ENCODE measurements at regions not wholly inside any gene's neighbourhood (a gene's known extent, or its start where the extent isn't known, plus 50 kb on each side); places are given as distances from the start of the nearest gene placed in this dataset.
"Not testable (repeated sequence)": the region's sequence is repeated elsewhere in the genome, so short reads cannot be mapped to it uniquely, and the experiment has no call there.

DNA sequence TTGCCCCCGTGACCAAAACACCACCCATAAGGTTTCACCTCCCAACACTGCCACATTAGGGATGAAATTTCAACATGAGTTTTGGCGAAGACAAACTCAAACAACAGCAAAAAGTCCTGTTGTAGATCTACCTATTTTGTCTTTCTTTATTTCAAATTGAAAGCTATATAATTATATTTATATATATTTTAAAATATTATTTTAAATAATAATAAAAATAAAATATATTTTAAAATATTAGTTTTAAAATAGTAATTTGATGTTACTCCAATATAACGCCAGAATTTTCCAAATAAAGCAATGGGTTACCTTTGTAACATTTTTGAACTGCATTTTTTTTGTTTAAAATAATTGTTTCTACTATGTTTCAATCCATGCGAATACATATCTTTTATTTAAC is 263.5 kb upstream of the USP25 start:
- intact Hi-C loops (cut with DNase I; ENCODE audit: low total_unique reads), result no loop called here
- no peak overlapping the region for H3K4me3 ChIP-seq
- no peaks in the 10 kb centered on the region for H3K9me3 ChIP-seq
- no peaks in the 10 kb centered on the region for H3K36me3 ChIP-seq
- no peak overlapping the region for H3K27ac ChIP-seq
- H3K4me1 ChIP-seq, result no peaks in the 10 kb centered on the region
- no peak for DNase-seq (ENCODE audit: low spot score in 2 of 2)
- TF ChIP-seq POLR2AphosphoS5 (IDR thresholded peaks at IDR 0.05) (no peak), POLR2A (IDR thresholded peaks at IDR 0.05) (no peak)
- TF ChIP-seq, protein P1, sequence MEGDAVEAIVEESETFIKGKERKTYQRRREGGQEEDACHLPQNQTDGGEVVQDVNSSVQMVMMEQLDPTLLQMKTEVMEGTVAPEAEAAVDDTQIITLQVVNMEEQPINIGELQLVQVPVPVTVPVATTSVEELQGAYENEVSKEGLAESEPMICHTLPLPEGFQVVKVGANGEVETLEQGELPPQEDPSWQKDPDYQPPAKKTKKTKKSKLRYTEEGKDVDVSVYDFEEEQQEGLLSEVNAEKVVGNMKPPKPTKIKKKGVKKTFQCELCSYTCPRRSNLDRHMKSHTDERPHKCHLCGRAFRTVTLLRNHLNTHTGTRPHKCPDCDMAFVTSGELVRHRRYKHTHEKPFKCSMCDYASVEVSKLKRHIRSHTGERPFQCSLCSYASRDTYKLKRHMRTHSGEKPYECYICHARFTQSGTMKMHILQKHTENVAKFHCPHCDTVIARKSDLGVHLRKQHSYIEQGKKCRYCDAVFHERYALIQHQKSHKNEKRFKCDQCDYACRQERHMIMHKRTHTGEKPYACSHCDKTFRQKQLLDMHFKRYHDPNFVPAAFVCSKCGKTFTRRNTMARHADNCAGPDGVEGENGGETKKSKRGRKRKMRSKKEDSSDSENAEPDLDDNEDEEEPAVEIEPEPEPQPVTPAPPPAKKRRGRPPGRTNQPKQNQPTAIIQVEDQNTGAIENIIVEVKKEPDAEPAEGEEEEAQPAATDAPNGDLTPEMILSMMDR (IDR thresholded peaks at IDR 0.05), result no peak
- no peaks in the 10 kb centered on the region for H3K27me3 ChIP-seq

DNA sequence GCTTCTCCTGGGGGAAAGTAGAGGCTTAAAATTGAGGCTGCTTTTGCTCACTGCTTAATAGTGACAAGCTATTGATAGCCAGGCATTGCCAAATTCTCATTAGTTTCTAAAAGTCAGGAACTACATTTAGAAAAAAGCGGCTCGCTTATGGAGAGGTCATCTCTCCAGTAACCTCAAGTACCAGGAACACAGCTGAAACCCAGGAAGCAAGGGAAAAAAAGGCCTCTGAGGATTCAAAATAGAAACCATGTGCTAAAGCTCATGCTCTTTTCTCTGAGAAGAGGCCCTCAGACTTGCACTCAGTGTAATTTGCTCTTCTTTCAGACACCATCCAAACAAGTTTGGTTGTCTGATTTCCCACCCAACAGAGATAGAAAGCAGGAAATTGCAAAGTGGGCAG is 261.4 kb upstream of the USP25 start:
- H3K36me3 ChIP-seq, result no peaks in the 10 kb centered on the region
- no peaks in the 10 kb centered on the region for H3K4me1 ChIP-seq
- H3K9me3 ChIP-seq, result no peaks in the 10 kb centered on the region
- H3K27me3 ChIP-seq, result no peaks in the 10 kb centered on the region
- H3K4me3 ChIP-seq, result no peak overlapping the region
- intact Hi-C loops (cut with DNase I; ENCODE audit: low total_unique reads), result no loop called here
- no peak for DNase-seq (ENCODE audit: low spot score in 2 of 2)
- no peak overlapping the region for H3K27ac ChIP-seq
- TF ChIP-seq, protein P1 (IDR thresholded peaks at IDR 0.05), result no peak
- no peak for TF ChIP-seq POLR2A (IDR thresholded peaks at IDR 0.05)
- TF ChIP-seq POLR2AphosphoS5 (IDR thresholded peaks at IDR 0.05), result no peak

DNA sequence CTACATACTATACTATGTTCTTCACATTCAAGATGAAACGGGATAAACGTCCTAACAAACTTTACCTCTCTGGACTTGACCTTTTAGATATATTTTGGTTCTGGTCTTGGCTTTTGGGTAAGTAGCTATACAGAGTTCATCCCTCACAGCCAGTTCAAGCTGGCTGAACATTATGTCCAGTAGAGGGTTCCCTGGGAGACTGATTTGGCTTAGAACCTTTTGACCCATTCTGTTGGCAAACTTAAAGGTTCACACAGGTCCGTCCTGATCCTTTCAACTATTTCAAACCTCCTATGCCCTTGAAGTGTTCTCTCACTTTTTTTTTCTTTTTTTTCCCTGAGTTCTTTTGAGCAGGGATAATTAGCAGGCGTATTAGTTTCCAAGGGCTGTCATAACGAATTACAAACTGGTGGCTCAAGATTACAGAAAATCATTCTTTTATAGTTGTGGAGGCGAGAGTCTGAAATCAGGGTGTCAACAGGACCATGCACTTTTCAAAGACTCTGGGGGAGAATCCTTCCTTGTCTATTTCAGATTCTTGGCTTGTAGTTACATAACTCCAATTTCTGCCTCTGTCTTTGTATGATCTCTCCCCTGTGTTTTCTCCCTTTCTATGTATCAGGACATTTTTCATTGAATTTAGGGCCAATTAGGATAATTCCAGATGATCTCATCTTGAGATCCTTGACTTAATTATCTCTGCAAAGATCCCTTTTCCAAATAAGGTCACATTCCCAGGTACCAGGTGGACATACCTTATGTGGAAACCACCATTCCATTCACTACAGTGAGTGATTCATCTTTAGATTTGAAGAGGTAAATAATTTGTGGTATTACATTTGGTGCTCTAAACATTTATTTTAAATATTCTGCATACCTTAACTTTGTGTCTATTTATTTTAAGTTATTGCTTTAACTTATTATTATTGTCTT is 257.4 kb upstream of the USP25 start:
- H3K9me3 ChIP-seq, result no peaks in the 10 kb centered on the region
- H3K27me3 ChIP-seq, result no peaks in the 10 kb centered on the region
- H3K4me3 ChIP-seq, result no peak overlapping the region
- DNase-seq (ENCODE audit: low spot score in 2 of 2), result no peak
- TF ChIP-seq, protein P1 (IDR thresholded peaks at IDR 0.05), result no peak
- TF ChIP-seq POLR2A (IDR thresholded peaks at IDR 0.05), result no peak
- no peaks in the 10 kb centered on the region for H3K36me3 ChIP-seq
- intact Hi-C loops (cut with DNase I; ENCODE audit: low total_unique reads), result loop anchor here (5.0 kb wide), 1 partner anchor 470 kb away; no protein-coding TSS in a partner anchor
- H3K27ac ChIP-seq, result no peak overlapping the region
- H3K4me1 ChIP-seq, result no peaks in the 10 kb centered on the region

DNA sequence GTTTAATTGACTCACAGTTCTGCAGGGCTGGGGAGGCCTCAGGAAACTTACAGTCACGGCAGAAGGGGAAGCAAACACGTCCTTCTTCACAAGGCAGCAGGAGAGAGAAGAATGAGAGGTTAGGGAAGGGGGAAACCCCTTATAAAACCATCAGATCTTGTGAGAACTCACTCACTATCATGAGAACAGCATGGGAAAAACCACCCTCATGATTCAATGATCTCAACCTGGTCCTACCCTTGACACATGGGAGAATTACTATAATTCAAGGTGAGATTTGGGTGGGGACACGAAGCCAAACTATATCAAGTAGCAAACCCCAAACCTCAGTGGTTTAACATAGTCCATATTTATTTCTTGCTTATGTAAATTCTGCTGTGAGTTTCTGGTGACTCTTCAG is 252.0 kb upstream of the USP25 start:
- H3K27ac ChIP-seq; H3K4me1 ChIP-seq; H3K9me3 ChIP-seq; DNase-seq (ENCODE audit: low spot score in 2 of 2); H3K4me3 ChIP-seq; H3K36me3 ChIP-seq; H3K27me3 ChIP-seq; intact Hi-C loops (cut with DNase I; ENCODE audit: low total_unique reads): not testable (repeated sequence)

DNA sequence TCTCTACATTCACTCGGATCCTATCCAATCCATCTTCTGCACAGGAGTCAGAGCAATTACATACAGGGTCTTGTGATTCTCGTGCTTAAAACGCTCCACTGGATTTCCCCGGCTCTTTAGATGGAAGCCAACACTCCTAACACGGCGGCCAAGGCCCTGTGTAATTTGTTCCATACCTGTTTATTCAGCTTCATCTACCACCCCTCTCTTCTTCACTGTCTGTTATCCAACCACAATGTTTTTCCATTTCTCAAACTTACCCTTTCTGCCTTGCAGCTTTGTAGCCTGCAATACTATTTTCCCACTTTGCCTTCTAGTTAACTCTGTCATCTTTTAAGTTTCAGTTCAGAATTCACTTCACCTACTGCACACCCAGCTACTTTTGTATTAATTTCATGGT is 249.6 kb upstream of the USP25 start:
- DNase-seq (ENCODE audit: low spot score in 2 of 2), result no peak
- Histone ChIP-seq H3K4me1 (no peaks in the 10 kb centered on the region), H3K27me3 (no peaks in the 10 kb centered on the region), H3K9me3 (no peaks in the 10 kb centered on the region), H3K4me3 (no peak overlapping the region), H3K27ac (no peak overlapping the region), H3K36me3 (no peaks in the 10 kb centered on the region)
- TF ChIP-seq POLR2A (IDR thresholded peaks at IDR 0.05), result no peak
- TF ChIP-seq POLR2AphosphoS5 (IDR thresholded peaks at IDR 0.05), result no peak
- TF ChIP-seq, protein P1 (IDR thresholded peaks at IDR 0.05), result no peak
- intact Hi-C loops (cut with DNase I; ENCODE audit: low total_unique reads), result no loop called here

Data from breast epithelium (tissue), 4 donors.